GM12878 (cell line): ENCODE measurements at regions not wholly inside any gene's neighbourhood (a gene's known extent, or its start where the extent isn't known, plus 50 kb on each side); places are given as distances from the start of the nearest gene placed in this dataset.

ENCODE experiments used
- ATAC-seq: fragments of 200-7000 bp; cut with Tn5 transposase; 3 replicates; pipeline ENCODE4 v1.9.1; 2020; ENCODE audit warnings: mild to moderate bottlenecking, moderate library complexity
- BruUV-seq: library from RNA; stranded (reverse); fragments of 400-500 nt; replicated peaks from 2 replicates; lab custom pipeline; 2021; lab: Mats Ljungman, UMichigan
- CTCF ChIA-PET: fragments of 300-600 bp; sonication (Branson Sonifier 250); formaldehyde crosslinking; extraction: SDS; loops from one replicate; lab custom pipeline; 2021; ENCODE audit warnings: inconsistent platforms; lab: Yijun Ruan, JAX
- POLR2A ChIA-PET: fragments of 350-600 bp; formaldehyde crosslinking; extraction: SDS; loops from one replicate; lab custom pipeline; 2021; ENCODE audit warnings: inconsistent platforms; lab: Charles Lee
- RAD21 ChIA-PET: fragments of 300-600 bp; sonication (Branson Sonifier 250); formaldehyde crosslinking; loops from one replicate; lab custom pipeline; 2023; ENCODE audit warnings: antibody characterized with exemption; ENCODE audit not compliant: unreplicated experiment; lab: Charles Lee
- SMC1A ChIA-PET: fragments of 300-600 bp; sonication (Branson Sonifier 250); formaldehyde crosslinking; loops from one replicate; lab custom pipeline; 2023; ENCODE audit not compliant: unreplicated experiment, uncharacterized antibody; lab: Charles Lee
- DNase-seq: peaks from one replicate; pipeline ENCODE4 v3.0.0-alpha.2; 2011; ENCODE audit warnings: low read depth, low spot score
- FAIRE-seq: peaks from 3 replicates; lab custom pipeline; 2011; peaks lifted over from hg19 to GRCh38; lab: Jason Lieb, UNC
- H2AFZ ChIP-seq: 2 replicates; pipeline ENCODE4 v1.6.0; 2011; ENCODE audit warnings: low read depth, low read length, control low read depth; ENCODE audit not compliant: control insufficient read depth
- H3K27ac ChIP-seq: 2 replicates; pipeline ENCODE4 v1.5.1; 2011; ENCODE audit warnings: control low read depth; ENCODE audit not compliant: control insufficient read depth, insufficient read depth
- H3K27me3 ChIP-seq, 2 experiments: replicated peaks in 1 of 2; 2 replicates each; pipeline versions ENCODE4 v1.6.0 to v1.6.1; 2011; ENCODE audit warnings: low read length in 1 of 2; ENCODE audit not compliant: control insufficient read depth in 2 of 2, insufficient read depth in 2 of 2
- H3K36me3 ChIP-seq, 2 experiments: 2 replicates each; pipeline ENCODE4 v1.5.1; 2011; ENCODE audit warnings: low read length in 1 of 2; ENCODE audit not compliant: control insufficient read depth in 2 of 2, insufficient read depth in 2 of 2
- H3K4me1 ChIP-seq: 2 replicates; pipeline ENCODE4 v1.6.1; 2011; ENCODE audit warnings: mild to moderate bottlenecking, low read length, moderate library complexity, mixed read lengths; ENCODE audit not compliant: control insufficient read depth, insufficient read depth
- H3K4me2 ChIP-seq: 2 replicates; pipeline ENCODE4 v1.6.0; 2011; ENCODE audit warnings: control low read depth; ENCODE audit not compliant: control insufficient read depth, insufficient read depth
- H3K4me3 ChIP-seq: fragments of 200-600 bp; sonication (generic); 2 replicates; pipeline ENCODE4 v1.5.1; 2016
- H3K79me2 ChIP-seq: 2 replicates; pipeline ENCODE4 v1.6.0; 2011; ENCODE audit warnings: low read length; ENCODE audit not compliant: control insufficient read depth, insufficient read depth
- H3K9ac ChIP-seq: 2 replicates; pipeline ENCODE4 v1.8.0; 2011; ENCODE audit warnings: low read length, control low read depth, mixed read lengths; ENCODE audit not compliant: control insufficient read depth, insufficient read depth
- H3K9me3 ChIP-seq: replicated peaks from 3 replicates; pipeline ENCODE4 v1.5.1; 2011; ENCODE audit warnings: mild to moderate bottlenecking, low read length; ENCODE audit not compliant: control insufficient read depth, insufficient read depth
- H4K20me1 ChIP-seq: 2 replicates; pipeline ENCODE4 v1.6.0; 2011; ENCODE audit not compliant: control insufficient read depth, insufficient read depth
- CHD1 ChIP-seq: IDR thresholded peaks from 2 replicates; pipeline ENCODE4 v1.6.1; 2012; ENCODE audit warnings: low read depth, low read length, improper control_type of control experiment
- CUX1 ChIP-seq: IDR thresholded peaks from 2 replicates; pipeline ENCODE4 v1.6.1; 2012; ENCODE audit warnings: improper control_type of control experiment, low read depth, low read length; ENCODE audit not compliant: insufficient replicate concordance
- HDAC2 ChIP-seq: fragments of 200-600 bp; sonication (generic); IDR thresholded peaks from 2 replicates; pipeline ENCODE4 v1.6.1; 2017
- HDAC6 ChIP-seq: fragments of 200-600 bp; sonication (generic); IDR thresholded peaks from one replicate; pipeline ENCODE4 v1.8.0; 2017; ENCODE audit warnings: antibody characterized with exemption; ENCODE audit not compliant: unreplicated experiment
- MYB ChIP-seq: fragments of 150-350 bp; IDR thresholded peaks from 2 replicates; pipeline ENCODE4 v1.6.1; 2014; ENCODE audit warnings: mild to moderate bottlenecking, low read depth, low read length, borderline replicate concordance
- NFXL1 ChIP-seq: fragments of 450-650 bp; IDR thresholded peaks from 2 replicates; pipeline ENCODE4 v1.6.1; 2017; ENCODE audit warnings: antibody characterized with exemption, mild to moderate bottlenecking, borderline replicate concordance
- NR2C1 ChIP-seq: fragments of 450-650 bp; IDR thresholded peaks from 2 replicates; pipeline ENCODE4 v1.6.1; 2017; ENCODE audit warnings: antibody characterized with exemption, mild to moderate bottlenecking, moderate library complexity
- RBBP5 ChIP-seq: fragments of 200-600 bp; sonication (generic); conservative IDR thresholded peaks from 2 replicates; pipeline ENCODE4 v1.6.1; 2016
- SKIL ChIP-seq: fragments of 450-650 bp; IDR thresholded peaks from 2 replicates; pipeline ENCODE4 v1.6.1; 2017; ENCODE audit warnings: mild to moderate bottlenecking, low read depth, inconsistent platforms; ENCODE audit not compliant: poor library complexity, severe bottlenecking
- SUPT20H ChIP-seq: IDR thresholded peaks from 2 replicates; pipeline ENCODE4 v1.6.1; 2011; ENCODE audit warnings: low read depth, mild to moderate bottlenecking, low read length, moderate library complexity, borderline replicate concordance; ENCODE audit not compliant: control insufficient read depth
- TCF12 ChIP-seq: IDR thresholded peaks from 2 replicates; pipeline ENCODE4 v1.6.1; 2011; ENCODE audit warnings: low read depth, mild to moderate bottlenecking, low read length
- ZBTB4 ChIP-seq: fragments of 450-650 bp; formaldehyde crosslinking; IDR thresholded peaks from 2 replicates; pipeline ENCODE4 v1.4.0; 2022; ENCODE audit warnings: mild to moderate bottlenecking, moderate library complexity
- WGBS: methylation state at CpG from one replicate; pipeline ENCODE4 v1.1.6; 2016; ENCODE audit warnings: low lambda C conversion rate; ENCODE audit not compliant: insufficient replicate concordance, insufficient coverage; ENCODE audit errors: missing lambda C conversion rate; 5-methylcytosine and 5-hydroxymethylcytosine counted together
- in situ Hi-C: fragments of 300-500 bp; cut with MboI; formaldehyde crosslinking; loops from 9 replicates; pipeline ENCODE4 v1.14.3; 2018; ENCODE audit warnings: mixed read lengths
- intact Hi-C: fragments of 100-400 bp; cut with micrococcal nuclease; formaldehyde crosslinking; loops from one replicate; pipeline ENCODE4 v1.14.2; 2022; ENCODE audit not compliant: unreplicated experiment

GRCh38 chr17:71099003-71099714 is 929.8 kb downstream of the KCNJ2 start:
- H2AFZ ChIP-seq, result no peak overlapping the region
- FAIRE-seq (no peak), ATAC-seq (no peak), DNase-seq (no peak)
- H3K4me1 ChIP-seq, result no peaks in the 10 kb centered on the region
- BruUV-seq, result no TSS peak
- in situ Hi-C loops, result no loop called here
- H3K4me2 ChIP-seq, result no peak overlapping the region
- no peaks in the 10 kb centered on the region for H3K27me3 ChIP-seq
- no peak overlapping the region for H3K27ac ChIP-seq
- ChIA-PET CTCF (interaction anchor here (1.2 kb wide), 1 partner anchor 16 kb away, joined by 4 read pairs; no protein-coding TSS in a partner anchor), SMC1A (interaction anchor here (1.0 kb wide), 1 partner anchor 18 kb away, joined by 3 read pairs; no protein-coding TSS in a partner anchor), POLR2A (no interaction called here), RAD21 (no interaction called here)
- H3K9me3 ChIP-seq, result no peaks in the 10 kb centered on the region; the same call in 2 of the 3 replicates
- no peak overlapping the region for H3K9ac ChIP-seq
- intact Hi-C loops, result no loop called here
- WGBS, result 40% methylated on average over 5 of the region's 5 CpGs
- H3K36me3 ChIP-seq, result no peaks in the 10 kb centered on the region
- no peaks in the 10 kb centered on the region for H3K79me2 ChIP-seq
- no peak overlapping the region for H3K4me3 ChIP-seq
- no peaks in the 10 kb centered on the region for H4K20me1 ChIP-seq
- TF ChIP-seq HDAC2 (no peak), RBBP5 (no peak), CHD1 (no peak), ZBTB4 (CRISPR knock-in tag) (no peak), HDAC6 (no peak), NR2C1 (no peak), MYB (no peak), TCF12 (no peak), SUPT20H (no peak), SKIL (no peak), NFXL1 (no peak), CUX1 (no peak)
